ENCODE measurements at regions not wholly inside any gene's neighbourhood (a gene's known extent, or its start where the extent isn't known, plus 50 kb on each side); places are given as distances from the start of the nearest gene placed in this dataset.
"Not testable (repeated sequence)": the region's sequence is repeated elsewhere in the genome, so short reads cannot be mapped to it uniquely, and the experiment has no call there.

- TF ChIP-seq EZH2phosphoT487, CTCF, EZH2 (IDR thresholded peaks at IDR 0.05): not testable (repeated sequence)
These were observed 101.1 kb upstream of the GPR39 start for GRCh38 chr2:132315546-132315945.
